ENCODE measurements at regions not wholly inside any gene's neighbourhood (a gene's known extent, or its start where the extent isn't known, plus 50 kb on each side); places are given as distances from the start of the nearest gene placed in this dataset.

DNA sequence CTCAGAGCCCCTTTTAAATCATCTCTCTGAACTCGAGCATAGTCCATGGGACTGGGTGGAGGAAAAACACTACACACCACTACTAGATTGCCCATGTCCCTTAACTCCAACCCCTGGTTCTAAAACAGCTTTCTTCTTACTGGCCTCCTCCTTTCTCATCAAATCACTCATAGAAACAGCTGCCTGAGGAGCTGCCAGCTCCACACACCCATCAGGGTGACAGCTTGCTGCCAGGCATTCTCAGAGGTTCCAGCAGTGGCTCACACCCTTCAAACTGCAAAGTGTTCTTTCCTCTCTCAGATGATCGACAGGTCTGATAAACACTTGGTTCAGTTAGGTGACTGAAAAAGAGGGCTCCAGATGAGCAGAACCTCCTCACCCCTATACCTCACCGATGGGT, 543.0 kb upstream of the PLXNA2 start:
- TF ChIP-seq CTCF (IDR thresholded peaks at IDR 0.05): no peak
- no peak for TF ChIP-seq POLR2AphosphoS5 (IDR thresholded peaks at IDR 0.05)
